ENCODE measurements at regions not wholly inside any gene's neighbourhood (a gene's known extent, or its start where the extent isn't known, plus 50 kb on each side); places are given as distances from the start of the nearest gene placed in this dataset.

- TF ChIP-seq EGR1 (IDR thresholded peaks at IDR 0.05): no peak
- peak; percentile 62 for TF ChIP-seq MAX (IDR thresholded peaks at IDR 0.05)
- no peak for TF ChIP-seq EP300 (IDR thresholded peaks at IDR 0.05; ENCODE audit: borderline replicate concordance)
- peak; percentile 72 for TF ChIP-seq RAD21 (IDR thresholded peaks at IDR 0.05; ENCODE audit: low read depth)
- no peak for TF ChIP-seq NFIC (IDR thresholded peaks at IDR 0.05)
These were observed 1096.8 kb upstream of the PCDH20 start for GRCh38 chr13:62512194-62513141.
